GM21786 (cell line): ENCODE measurements at regions not wholly inside any gene's neighbourhood (a gene's known extent, or its start where the extent isn't known, plus 50 kb on each side); places are given as distances from the start of the nearest gene placed in this dataset.
A peak's percentile ranks its signal among the peaks of the same experiment; 100 is the strongest.
"Not testable (repeated sequence)": the region's sequence is repeated elsewhere in the genome, so short reads cannot be mapped to it uniquely, and the experiment has no call there.

ENCODE experiments used
- ATAC-seq: cut with Tn5 transposase; IDR thresholded peaks from one replicate; pipeline ENCODE4 v1.9.1; 2021; ENCODE audit not compliant: unreplicated experiment

DNA sequence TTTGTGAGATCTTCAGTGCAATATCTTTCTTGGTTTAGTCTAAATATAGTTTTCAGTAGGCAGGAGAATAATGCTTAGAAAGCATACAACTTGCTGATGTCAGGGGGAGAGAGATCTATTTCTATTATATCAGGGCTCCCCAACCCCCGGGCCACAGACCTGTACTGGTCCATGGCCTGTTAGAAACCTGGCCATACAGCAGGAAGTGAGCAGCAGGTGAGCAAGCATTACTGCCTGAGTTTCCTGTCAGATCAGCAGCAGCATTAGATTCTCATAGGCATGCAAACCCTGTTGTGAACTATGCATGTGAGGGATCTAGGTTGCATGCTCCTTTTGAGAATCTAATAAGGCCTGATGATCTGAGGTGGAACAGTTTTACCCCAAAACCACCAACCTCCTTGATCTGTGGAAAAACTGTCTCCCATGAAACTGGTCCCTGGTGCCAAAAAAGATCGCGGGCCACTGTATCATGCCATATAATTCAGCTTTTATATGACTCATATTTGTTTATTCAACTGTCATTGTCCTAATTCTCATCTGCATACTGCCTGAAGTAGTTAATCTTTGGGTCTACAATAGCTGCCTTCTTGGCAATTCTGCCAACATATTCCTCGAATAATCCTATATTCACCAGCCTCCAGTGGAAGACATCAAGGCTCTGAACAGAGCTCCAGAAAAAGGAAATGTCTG is 163.6 kb upstream of the DYRK2 start:
- no peak for ATAC-seq

- no peak for ATAC-seq
Measured at GRCh38 chr12:67486671-67487070, 161.9 kb upstream of the DYRK2 start.

DNA sequence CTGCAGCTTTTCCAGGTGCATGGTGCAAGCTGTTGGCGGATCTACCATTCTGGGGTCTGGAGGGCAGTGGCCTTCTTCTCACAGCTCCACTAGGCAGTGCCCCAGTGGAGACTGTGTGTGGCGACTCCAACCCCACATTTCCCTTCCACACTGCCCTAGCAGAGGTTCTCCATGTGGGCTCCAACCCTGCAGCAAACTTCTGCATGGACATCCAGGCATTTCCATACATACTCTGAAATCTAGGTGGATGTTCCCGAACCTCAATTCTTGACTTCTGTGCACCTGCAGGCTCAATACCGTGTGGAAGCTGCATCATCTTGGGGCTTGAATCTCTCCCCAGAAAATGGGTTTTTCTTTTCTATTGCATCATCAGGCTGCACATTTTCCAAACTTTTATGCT is 160.2 kb upstream of the DYRK2 start:
- ATAC-seq = not testable (repeated sequence)

DNA sequence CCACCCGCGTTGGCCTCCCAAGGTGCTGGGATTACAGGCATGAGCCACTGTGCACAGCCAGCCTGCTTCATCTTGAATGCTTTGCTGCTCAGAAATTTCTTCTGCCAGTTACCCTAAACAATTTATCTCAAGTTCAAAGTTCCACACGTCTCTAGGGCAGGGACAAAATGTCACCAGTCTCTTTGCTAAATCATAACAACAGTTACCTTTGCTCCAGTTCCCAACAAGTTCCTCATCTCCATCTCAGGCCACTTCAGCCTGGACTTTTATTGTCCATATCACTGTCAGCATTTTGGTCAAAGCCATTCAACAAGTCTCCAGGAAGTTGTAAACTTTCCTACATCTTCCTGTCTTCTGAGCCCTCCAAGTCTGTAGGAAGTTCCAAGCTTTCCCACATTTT is 159.5 kb upstream of the DYRK2 start:
- ATAC-seq = no peak

DNA sequence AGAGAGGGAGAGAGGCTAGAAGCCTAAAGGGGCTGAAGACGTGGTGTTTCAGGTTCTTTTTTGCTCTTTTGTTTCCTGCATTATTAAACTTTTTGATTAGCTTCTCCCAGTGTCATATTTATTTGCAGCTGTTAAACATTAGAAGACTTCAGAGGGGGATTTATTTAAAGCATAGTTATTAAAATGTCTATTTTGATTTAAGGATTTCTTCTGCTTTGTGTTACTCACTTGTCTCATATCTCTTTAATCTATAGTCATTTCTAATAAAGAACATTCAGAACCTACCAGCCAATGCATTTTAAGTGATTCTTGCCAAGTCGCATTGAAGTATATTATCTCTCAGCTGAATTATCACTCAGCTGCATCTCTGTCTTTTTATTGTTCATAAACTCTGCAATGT is 152.0 kb upstream of the DYRK2 start:
- no peak for ATAC-seq

- no peak for ATAC-seq
Measured at GRCh38 chr12:67498991-67499390, 149.6 kb upstream of the DYRK2 start.

GRCh38 chr12:67501362-67501761 is 147.2 kb upstream of the DYRK2 start:
- ATAC-seq = no peak

GRCh38 chr12:67504026-67504425 is 144.5 kb upstream of the DYRK2 start:
- ATAC-seq = no peak

DNA sequence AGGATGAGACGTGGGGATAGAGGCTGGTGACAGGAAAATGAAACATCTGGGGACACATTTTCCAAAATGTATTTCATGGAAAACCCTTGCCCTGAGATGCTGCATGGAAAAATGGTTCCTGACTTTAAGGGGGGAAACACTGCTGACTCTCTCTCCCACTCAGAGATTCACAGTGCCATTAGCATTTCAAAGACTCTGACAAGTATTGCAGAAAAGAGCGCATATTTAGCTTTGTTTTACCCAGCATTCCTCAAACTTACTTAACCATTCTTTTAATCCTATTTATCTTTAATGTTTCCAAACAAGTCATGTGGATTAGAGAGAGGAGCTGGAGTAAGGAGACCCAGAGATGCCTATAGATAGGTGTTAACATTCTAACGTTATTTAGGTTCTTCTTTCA is 141.8 kb upstream of the DYRK2 start:
- ATAC-seq = no peak

GRCh38 chr12:67508830-67509229 is 139.7 kb upstream of the DYRK2 start:
- no peak for ATAC-seq

DNA sequence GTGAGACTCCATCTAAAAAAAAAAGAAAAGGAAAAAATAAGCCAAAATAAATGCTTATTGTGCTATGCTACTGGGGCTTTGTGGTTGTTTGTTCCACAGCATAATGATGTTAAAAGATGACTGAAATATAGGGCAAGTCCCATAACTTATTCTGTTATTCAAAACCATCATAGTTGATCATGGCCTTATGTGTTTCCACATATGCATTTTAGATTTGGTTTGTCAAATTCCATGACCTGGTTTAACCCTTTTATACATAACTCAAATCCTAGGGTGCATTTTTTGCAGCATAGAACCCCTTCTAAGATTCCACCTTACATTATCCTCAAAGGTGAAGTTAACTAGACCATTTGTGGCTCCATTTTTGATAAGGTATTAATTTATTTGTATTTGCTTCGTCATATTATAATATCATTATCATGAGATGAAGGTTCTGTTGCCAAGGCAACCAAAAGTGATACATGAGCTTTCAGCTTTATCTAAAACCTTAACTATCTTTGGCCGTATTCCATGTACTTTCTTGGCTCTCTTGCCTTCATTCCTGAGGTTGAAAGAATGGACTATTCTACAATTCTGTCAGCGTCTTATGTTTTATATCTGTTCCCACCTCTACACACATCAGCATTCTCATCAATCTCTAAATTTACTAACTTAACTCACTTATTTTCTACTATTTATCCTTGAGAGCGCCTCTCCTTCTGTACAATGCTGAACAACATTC is 138.7 kb upstream of the DYRK2 start:
- ATAC-seq = no peak

DNA sequence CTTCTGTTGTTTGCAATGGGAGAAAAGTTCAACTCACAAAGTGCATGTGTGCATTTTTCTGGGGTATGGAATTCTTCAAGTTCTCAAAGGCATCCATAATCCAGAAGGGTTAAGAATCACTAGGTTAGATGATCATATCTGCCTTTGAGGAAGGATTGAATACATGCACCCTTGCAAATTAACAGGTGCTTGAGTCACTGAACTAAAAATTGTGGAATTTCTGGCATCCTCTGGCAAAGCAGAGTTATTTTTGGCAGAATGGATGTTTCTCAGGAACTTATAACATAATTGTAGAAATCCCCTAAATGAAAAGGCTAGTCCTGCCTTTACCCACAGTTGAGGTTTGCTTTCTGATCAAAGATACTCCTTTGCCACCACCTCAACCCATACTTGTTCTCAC is 136.5 kb upstream of the DYRK2 start:
- ATAC-seq = no peak

DNA sequence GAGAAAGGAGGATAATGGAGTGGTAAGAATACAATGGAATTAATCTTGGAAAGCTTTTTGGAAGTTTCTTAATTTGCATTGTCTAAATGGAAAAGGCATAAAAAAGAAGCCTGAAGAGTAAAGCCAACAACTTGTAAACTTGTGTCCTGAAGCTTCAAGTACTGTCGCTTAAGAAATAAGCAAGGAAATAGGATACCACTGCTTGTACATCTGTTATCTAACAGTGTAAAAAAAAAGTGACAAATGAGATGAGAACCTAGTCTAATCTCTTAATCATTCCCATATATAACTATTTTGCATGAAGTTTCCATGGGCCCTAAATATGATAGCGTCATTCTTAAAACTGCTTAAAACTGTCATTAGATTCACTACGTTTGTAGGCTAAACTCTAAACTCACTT is 134.0 kb upstream of the DYRK2 start:
- no peak for ATAC-seq

GRCh38 chr12:67515679-67516340 is 132.7 kb upstream of the DYRK2 start:
- peak; percentile 92 for ATAC-seq

GRCh38 chr12:67517181-67517887 is 131.2 kb upstream of the DYRK2 start:
- ATAC-seq = no peak

- ATAC-seq = no peak
Measured at GRCh38 chr12:67519484-67520433, 128.8 kb upstream of the DYRK2 start.

DNA sequence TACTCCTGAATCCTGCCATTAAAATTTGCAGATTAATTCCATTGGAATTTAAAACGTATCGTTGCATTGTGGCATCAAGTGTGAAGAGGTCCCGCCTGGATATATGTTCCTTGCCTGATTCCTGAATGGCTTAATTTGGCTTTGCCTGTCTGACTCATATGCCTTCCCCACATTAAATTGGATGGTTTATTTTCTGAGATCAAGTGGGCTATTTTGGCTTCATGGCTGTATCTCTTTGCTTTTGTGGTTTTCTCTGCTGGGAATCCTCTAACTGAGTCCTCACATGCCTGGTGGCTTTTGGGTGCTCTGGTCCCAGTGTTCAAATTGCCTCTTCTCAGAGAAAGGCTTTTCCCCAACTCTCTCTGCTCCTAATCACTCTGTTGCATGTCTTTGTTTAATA is 127.9 kb upstream of the DYRK2 start:
- ATAC-seq = no peak

DNA sequence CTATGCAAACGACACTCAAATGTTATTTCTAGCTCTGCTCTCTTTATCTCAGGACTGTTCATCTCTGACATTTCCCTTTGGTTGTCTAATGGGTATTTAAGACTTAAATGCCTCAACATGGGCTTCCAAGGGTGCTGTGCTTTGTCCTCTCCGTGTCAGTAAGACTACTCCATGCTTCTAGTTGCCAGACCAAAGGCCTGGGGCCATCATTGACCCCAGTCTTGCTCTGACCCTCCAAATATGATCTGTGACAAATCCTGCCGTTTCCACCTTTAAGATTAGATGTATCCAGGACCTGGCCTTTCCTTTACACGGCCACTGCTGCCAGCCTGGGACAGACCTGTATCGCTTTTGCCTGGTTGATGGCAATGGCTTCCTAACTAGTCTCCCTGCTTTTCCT is 126.3 kb upstream of the DYRK2 start:
- no peak for ATAC-seq

- no peak for ATAC-seq
Measured at GRCh38 chr12:67523538-67523937, 125.0 kb upstream of the DYRK2 start.

- no peak for ATAC-seq
Measured at GRCh38 chr12:67524861-67525616, 123.5 kb upstream of the DYRK2 start.
